HG03064 (cell line): ENCODE measurements at regions not wholly inside any gene's neighbourhood (a gene's known extent, or its start where the extent isn't known, plus 50 kb on each side); places are given as distances from the start of the nearest gene placed in this dataset.

Source experiments
- ATAC-seq: cut with Tn5 transposase; IDR thresholded peaks from one replicate; pipeline ENCODE4 v1.9.1; 2021; ENCODE audit warnings: low read depth; ENCODE audit not compliant: unreplicated experiment

DNA sequence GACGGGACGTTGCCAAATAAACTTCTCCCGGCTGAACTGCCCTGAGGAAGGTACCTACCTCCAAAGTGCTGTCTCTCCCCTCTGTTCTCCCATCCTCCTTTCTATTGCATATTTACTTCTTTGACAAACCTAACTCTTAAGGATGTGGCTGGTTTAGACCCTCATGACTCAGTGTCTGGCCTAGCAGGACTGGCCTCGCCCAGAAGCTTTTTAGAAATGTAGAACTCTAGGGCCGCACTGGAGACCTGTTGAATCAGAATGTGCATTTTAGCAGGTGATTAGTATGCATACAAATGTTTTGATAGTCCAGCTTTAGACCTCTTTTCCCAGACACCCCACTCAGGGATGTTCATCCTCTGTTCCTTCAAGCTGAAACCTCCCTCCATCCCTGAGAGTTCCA is 335.9 kb downstream of the PIK3R1 start:
- ATAC-seq = no peak

DNA sequence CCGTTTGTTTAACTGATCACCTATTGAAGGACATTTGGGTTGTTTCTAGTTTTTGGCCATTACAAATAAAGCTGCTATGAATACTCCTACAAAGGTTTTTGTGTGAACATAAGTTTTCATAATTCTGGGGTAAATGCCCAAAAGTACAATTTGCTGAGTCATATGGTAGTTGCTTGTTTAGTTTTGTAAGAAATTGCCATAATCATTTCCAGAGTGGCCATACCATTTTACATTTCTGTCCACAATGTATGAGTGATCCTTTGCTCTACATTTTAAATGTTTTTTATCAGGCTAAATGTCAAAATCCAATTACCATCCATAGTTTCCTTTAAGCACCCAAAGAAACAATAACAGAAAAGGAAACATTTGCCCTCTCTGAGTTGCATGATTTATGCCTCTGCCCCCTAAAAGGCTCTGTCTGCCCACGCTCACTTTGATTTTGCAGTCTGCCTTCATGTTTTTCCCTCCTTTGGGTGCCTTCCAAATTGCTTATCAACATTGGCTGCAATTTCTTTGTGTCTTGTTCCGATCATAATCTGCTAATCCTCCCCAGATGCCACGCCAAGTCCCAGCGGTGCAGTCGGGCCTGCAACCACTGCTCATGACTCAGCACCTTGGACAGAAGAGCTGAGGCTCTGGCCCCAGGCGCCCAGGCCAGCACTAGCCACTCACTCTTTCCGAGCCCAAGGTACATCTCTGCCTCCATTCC is 339.2 kb downstream of the PIK3R1 start:
- ATAC-seq = no peak

DNA sequence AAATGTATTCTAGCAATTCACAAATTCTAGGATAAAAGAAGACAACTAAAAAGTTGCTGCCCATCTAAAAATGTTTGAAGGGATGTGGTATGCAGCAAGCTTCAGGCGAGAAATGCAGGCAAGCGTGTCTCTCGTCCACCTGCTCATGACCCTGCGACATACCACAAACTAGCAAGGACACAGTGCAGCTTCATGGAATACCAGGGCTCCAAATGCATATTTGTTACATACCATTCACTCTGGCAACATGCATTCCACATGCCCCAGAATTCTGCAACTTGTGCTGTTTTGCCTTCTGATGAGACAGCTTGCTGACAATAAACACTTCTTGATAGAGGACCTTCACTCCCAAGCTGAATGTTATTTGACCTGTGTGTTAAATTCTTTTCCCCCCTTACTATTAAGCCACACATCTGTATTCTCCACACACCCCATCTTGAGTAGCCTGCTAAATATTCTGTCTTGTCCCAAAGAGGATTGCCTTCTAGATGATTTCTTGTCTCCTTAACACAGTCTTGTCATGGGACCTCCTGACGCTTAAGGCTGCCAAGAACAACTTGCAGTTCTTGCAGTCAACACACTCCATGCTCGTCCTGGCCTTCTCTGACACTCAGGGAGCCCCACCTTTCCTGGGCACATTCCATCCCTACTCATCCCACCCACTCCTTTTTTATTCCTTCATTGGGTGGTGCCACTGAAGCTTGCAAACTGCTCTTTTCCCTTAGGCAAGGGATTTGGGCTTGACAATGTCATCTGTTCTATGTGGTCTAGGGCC is 340.5 kb downstream of the PIK3R1 start:
- ATAC-seq = no peak

DNA sequence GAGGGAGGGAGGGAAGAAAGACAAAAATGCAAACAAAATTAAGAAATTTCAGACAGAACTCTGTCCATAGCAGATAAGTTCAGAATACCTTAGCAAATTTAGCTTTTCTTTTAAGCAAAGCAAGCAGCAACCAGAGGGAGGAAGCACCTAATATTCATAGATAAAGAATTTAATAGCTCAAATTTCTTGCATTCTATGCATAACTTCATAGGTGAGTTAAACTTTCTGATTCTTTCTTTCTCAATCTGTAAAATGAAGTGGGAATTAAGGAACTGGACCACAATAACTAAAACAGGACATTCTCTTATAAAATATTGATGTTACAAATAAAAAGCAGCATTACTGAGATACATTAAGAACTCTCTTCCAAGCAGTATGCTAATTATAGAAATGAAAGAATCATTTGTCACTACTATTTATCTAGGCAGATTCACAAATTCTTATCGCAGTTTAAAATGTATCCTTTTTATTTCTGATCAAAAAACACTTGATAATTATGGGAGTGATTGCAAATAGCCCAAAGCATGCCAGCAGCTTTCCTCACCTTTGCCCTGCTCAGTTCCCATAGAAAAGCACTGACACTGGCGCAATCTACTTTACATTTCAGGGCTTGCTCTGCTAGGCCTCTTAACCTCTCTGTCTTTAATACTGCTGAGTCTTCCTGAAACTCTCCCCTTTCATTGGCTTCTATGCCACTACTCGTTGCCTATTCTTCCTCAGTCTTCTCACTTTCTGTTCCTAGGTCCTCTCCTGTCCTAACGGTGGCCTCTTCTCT is 341.8 kb downstream of the PIK3R1 start:
- ATAC-seq = no peak

DNA sequence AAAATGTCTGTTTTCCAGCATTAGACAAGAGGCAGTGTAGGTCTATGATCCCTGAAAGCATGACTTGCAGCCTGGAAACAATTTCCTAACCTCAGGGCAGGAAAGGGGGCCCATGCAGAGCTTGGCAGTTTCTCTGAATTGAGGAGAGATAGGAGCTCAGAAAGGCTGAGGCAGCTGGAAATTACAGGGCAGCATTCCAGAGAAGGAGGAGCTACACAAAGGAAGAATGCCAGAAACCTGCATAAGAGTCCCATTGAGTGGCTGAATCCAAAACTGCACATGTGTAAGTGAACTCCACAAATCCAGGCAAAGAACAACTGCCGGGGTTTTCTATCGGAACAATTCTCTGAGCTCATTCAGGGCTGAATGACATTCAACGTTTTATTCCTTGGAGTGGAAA is 346.8 kb downstream of the PIK3R1 start:
- no peak for ATAC-seq

DNA sequence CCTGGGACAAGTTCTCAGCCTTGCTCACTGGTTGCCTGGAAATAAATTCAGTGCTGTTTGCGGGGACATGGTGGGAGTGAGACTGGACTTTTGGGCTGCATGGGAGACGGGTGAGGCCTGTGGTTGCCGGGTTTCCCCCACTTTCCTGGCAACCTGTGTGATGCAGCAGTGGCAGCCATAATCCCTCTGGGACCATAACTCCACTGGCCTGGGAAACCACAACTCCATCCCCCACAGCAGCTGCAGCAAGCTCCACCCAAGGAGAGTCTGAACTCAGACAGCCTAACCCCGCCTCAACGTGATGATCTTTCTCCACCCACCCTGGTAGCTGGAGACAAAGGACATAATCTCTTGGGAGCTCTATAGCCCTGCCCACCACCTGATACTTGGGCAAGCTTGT is 349.9 kb downstream of the PIK3R1 start:
- no peak for ATAC-seq

DNA sequence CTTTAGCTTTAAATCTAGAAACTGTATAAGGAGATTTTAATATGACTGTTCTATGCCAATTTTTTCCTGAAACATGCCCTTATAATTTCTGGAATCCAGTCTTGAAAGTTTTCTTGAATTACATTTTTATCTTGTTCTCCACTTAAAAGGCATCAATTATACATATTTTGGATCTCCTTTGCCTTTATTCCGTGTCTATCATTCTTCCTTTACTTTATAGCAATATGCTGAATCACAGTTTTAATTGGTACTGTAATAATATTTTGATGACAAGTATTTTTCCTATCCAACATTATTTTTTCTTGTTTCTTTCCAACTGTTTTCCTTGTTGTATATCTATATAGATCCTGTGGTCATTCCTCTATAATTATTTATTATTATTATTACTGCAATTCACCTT is 361.2 kb downstream of the PIK3R1 start:
- no peak for ATAC-seq

DNA sequence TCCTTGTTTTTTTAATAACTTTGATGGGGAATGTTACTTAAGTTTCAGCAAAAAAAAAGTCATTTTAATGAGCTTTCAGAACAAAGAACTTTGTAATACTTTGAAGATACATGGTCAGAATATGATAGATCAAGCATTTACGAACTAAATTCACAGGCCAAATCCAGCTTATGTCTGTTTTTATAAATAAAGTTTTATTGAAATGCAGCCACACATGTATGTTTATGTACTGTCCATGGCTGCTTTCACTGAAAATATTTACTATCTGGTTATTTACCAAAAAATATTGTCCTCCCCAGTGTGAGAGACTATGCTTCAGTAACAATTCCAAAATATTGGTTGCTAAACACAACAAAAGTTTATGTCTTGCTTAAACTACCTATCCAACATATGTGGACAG is 366.7 kb downstream of the PIK3R1 start:
- no peak for ATAC-seq

DNA sequence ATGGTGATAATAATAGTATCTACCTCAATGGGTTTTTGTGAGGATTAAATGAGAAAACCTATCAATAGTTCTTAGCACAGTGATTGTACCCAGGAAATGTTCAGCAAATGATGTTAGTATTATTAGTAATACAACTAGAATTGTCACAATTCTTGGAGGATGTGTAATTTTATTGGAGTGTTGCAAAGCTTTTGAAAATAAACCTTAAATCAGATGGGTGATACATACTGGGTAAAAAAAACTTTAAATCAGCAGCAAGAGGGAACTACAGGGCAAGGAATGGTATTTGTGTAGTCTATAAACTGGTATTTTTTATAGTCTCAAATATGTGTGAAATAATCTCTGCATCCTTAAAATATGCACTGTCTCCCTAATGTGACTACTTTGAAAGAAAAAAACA is 371.6 kb downstream of the PIK3R1 start:
- no peak for ATAC-seq

DNA sequence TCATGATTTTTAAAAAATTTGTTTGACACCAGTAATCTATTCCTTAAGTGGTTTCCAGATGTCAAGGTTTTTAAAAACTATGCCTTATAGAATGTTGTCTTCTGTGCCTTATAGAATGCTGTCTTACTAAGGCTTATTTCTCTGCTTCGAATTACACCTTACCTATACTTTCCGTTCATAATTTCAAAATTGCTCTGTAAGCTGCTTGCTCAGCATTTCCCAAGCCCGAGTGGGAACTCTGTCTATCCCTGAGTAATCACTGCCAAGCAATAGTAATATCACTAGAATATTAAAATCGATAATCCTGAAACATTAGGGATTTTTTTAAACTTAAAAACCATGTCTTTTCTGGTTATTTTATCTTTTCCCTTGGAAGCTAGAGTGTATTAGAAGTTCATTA is 376.3 kb downstream of the PIK3R1 start:
- no peak for ATAC-seq

DNA sequence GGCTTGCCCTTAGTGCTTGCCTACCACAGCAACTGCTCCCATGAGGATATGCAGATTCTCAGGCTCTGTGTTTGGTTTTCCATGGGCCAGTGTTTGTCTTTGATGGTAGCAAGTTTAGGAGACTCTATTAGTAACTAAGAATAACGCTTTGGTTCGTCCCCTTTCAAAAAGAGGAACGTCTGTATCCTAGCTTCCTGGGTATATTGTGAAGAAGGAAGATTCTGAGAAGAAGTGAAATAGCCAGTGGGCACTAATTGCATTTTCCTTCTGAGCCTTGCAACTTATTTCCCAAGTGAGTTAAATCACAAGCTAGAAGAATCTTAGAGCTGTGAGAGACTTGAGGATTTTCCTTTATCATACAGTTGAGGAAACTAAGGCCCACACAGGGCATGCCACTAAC is 376.8 kb downstream of the PIK3R1 start:
- no peak for ATAC-seq

DNA sequence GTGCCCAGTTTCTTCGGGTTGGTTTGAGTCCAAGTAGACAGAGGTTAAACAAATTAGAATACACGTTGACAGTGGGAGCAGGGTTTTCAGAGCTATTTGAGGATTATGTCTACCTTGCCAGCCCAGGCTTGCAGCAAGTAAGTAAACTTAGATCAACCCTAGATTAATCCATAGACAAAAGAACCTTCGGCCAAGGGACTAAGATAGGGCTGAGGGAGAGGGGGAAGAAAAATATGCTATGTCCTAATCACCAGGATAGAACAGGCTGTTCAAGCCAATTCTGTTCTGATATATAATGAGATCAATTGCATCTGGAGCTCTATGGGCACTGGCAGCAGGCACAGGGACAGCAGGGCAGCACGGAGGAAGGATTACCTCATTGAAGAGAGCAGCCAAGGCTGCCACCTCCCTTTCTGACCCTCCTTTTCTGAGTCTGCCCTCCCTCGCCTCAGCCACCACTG is 377.7 kb downstream of the PIK3R1 start:
- ATAC-seq = no peak

DNA sequence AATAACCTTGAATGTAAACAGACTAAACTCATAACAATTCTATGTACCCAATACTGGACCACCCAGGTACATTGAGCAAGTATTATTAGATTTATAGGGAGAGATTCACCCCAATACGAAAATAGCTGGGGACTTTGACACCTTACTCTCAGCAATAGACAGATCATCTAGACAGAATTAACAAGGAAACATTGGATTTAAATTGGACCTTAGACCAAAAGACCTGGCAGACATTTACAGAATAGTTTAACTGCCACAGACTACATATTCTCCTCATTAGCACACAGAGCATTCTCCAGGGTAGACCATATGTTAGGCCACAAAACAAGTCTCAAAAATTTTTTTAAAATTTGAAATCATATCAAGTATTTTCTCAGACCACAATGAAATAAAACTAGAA is 397.4 kb downstream of the PIK3R1 start:
- no peak for ATAC-seq

DNA sequence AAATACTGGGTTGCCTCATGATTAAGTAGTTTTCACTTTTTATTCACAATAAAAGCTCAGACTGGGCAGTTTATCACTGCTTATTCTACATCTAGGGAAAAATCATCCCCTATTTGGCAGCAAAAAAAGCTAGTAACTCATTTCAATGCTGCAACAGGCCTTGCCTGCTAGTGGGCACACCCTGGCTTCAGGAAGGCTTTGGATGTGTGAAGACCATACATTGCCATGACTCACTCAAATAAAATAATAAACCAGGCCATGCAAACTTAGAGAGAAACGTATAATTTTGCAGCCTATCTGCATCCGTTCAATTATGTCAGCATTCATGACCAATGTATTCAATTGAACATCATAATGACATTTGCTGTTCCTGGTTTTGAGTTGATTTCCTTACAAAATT is 402.9 kb downstream of the PIK3R1 start:
- no peak for ATAC-seq

DNA sequence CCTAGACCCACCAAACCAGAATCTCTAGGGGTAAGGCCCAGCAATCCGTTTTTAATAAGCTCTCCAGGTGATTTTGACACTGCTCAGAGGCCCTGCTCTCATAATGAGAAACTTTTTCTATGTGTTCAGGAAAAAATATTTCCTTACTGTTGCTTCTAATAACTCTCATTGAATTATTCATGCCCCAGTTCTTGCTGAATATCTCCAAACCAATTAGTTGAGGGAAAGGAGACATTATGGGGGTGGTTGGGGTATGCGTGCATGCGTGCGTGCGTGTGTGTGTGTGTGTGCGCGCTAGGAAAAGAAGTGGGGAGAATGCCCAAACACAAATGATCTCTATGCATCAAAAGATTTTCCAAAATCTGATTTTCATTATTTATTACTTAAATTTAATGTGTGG is 411.4 kb downstream of the PIK3R1 start:
- ATAC-seq = no peak

DNA sequence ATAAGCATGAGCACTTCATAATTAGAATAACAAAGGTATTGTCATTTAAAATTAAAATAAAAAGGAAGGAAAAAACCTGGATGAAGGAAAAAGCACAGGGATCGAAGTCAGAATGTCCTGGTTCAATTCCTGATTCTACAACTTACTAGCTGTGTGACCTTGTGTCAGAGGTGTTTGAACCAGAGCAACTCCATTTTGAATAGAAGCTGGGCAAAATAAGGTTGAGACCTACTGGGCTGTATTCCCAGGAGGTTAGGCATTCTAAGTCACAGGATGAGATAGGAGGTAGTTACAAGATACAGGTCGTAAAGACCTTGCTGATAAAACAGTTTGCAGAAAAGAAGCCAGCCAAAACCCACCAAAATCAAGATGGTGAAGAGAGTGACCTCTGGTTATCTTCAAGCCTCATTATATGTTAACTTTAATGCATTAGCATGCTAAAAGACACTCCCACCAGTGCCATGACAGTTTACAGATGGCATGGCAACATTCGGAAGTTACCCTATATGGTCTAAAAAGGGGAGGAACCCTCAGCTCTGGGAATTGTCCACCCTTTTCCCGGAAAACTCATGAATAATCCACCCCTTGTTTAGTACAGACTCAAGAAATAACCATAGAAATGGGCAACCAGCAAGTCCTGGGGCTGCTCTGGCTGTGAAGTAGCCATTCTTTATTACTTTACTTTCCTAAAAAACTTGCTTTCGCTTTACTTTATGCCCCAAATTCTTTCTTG is 412.7 kb downstream of the PIK3R1 start:
- no peak for ATAC-seq

DNA sequence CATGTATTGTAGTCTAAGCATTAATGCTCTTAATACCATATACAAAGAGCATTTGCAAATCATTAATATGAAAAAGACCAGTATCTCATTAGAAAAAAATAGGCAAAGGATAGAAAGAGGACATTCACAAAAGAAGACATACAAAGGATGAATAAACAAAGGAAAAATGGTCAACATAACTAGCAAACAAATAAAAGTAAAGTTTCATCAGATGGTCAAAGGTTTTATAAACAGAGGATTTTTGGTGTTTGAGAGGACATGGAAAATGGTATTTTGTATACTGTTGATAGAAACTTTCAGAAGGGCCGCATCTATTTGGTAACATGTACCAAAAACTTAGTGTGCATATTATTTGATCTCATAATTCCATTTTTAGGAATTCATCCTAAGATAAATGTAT is 414.8 kb downstream of the PIK3R1 start:
- no peak for ATAC-seq

DNA sequence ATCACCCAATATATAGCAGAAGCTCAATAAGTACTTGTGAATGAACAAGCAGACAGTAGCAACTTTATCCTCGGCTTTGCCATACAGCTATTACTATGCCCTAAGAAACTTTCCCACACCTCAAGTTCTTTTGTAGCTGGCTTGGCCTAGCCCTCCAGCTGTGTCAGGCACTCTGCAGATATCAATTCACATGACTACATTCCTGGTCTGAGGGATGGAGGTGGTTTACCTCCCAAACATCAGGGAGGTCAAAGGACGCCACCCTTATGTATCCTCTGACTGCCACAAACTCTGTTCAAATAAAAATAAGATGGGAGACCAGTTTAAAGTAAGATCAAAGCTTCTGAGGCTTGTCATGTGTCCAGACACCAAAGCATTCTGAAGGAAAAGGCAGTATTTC is 416.3 kb downstream of the PIK3R1 start:
- no peak for ATAC-seq

DNA sequence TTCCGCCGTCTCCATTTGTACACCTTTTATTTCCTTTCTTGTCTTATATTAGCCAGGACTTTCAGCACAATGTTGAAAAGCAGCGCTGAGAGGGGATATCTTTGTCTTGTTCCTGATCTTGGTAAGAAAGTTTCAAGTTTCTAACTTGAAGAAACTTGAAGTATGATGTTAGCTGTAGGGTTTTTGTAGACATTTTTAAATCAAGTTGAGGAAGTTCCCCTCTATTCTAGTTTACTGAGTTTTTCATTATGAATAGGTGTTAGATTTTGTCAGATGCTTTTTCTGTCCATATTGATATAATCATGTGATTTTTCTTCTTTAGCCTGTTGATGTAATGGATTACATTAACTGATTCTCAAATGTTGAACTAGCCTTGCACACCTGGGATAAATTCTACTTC is 425.7 kb downstream of the PIK3R1 start:
- peak; percentile 56 for ATAC-seq

DNA sequence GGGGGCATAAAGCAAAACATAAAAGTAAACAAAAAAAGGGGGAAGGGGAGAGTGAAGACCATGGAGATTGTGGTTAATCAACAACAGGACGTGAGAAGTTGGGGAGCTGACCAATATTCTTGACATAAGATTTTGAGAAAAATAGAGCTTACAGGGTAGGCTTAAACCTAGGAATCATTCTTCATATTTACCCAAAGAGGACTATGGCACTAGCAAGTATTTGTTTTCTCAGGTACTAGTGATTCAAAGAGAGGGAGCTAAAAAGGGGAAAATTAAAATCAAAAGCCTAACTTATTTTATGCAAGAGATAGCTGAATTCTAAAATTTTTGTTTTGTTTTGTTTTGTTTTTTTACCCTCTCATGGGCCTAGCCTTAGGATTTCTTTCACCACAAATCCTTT is 427.5 kb downstream of the PIK3R1 start:
- no peak for ATAC-seq

DNA sequence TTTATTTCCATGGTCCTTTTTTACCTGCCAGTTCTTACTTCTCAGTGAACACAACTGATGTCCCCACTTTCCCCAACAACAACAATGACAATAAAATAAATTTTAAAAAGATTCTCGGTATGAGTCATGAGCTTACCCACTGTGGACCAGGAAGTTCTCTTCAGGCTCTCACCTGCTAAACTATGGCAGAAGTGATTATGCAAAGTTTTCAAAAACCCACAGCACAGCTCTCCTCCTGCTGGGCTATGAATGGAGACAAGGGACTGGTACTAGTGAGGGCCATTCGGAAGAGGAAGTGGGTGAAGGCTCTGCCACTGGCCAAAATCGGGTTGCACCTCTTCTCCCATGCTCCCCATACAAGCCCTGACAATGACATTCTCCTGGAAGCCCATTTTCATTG is 429.4 kb downstream of the PIK3R1 start:
- peak; percentile 94 for ATAC-seq
